Upper lobe of left lung (tissue), 6 donors: ENCODE measurements at regions not wholly inside any gene's neighbourhood (a gene's known extent, or its start where the extent isn't known, plus 50 kb on each side); places are given as distances from the start of the nearest gene placed in this dataset.

Experiments used
- ATAC-seq, 2 donors: fragments of 200-7000 bp; cut with Tn5 transposase; one replicate each; pipeline ENCODE4 v1.9.1; 2022; ENCODE audit warnings: mild to moderate bottlenecking in 2 of 2, moderate library complexity in 2 of 2; ENCODE audit not compliant: low FRiP score in 2 of 2
- DNase-seq, 2 donors: peaks; one replicate each; pipeline ENCODE4 v3.0.0-alpha.2; 2019 to 2020
- H3K27ac ChIP-seq, 4 donors: fragments of 200-600 bp; sonication (generic); one replicate each; pipeline ENCODE4 v1.5.1; 2016 to 2019
- H3K27me3 ChIP-seq, 4 donors: fragments of 200-600 bp; sonication (generic); one replicate each; pipeline ENCODE4 v1.5.1; 2017 to 2019
- H3K36me3 ChIP-seq, 4 donors: fragments of 200-600 bp; sonication (generic); one replicate each; pipeline ENCODE4 v1.5.1; 2016 to 2019
- H3K4me1 ChIP-seq, 4 donors: fragments of 200-600 bp; sonication (generic); one replicate each; pipeline ENCODE4 v1.5.1; 2018 to 2019
- H3K4me3 ChIP-seq, 4 donors: fragments of 200-600 bp; sonication (generic); one replicate each; pipeline ENCODE4 v1.5.1; 2017 to 2019; ENCODE audit warnings: mild to moderate bottlenecking in 2 of 4, moderate library complexity in 1 of 4
- H3K9me3 ChIP-seq, 4 donors: fragments of 200-600 bp; sonication (generic); one replicate each; pipeline ENCODE4 v1.5.1; 2018 to 2019
- CTCF ChIP-seq, 6 experiments: fragments of 450-650 bp in 4 of 6; fragments of 200-600 bp in 2 of 6; sonication (generic) in 2 of 6; IDR thresholded peaks; one replicate each; pipeline ENCODE4 v1.5.1; 2016 to 2019; ENCODE audit warnings: antibody characterized with exemption in 6 of 6
- EP300 ChIP-seq, 4 donors: sonication (generic); formaldehyde crosslinking; IDR thresholded peaks; one replicate each; pipeline ENCODE4 v1.5.1; 2017; ENCODE audit warnings: antibody characterized with exemption in 4 of 4, control low read depth in 2 of 4
- POLR2A ChIP-seq, 4 donors: fragments of 450-650 bp; IDR thresholded peaks; one replicate each; pipeline ENCODE4 v1.5.1; 2016 to 2017; ENCODE audit warnings: antibody characterized with exemption in 4 of 4, mild to moderate bottlenecking in 2 of 4
- POLR2AphosphoS5 ChIP-seq, 2 donors: sonication (generic); formaldehyde crosslinking; IDR thresholded peaks; one replicate each; pipeline ENCODE4 v1.5.1; 2017; ENCODE audit warnings: antibody characterized with exemption in 2 of 2
- WGBS, 2 donors: methylation state at CpG; one replicate each; pipeline ENCODE4 v1.1.5; 2017 to 2018; 5-methylcytosine and 5-hydroxymethylcytosine counted together
- donor health status: DM: no; HTN: no; CAD: no; lungs with moderate emphysema.
- donor health status: DM: no; HTN: yes; CAD: no; lungs with severe emphysema.

- Histone ChIP-seq H3K36me3 (no peaks in the 10 kb centered on the region), H3K4me1 (no peaks in the 10 kb centered on the region), H3K9me3 (no peaks in the 10 kb centered on the region), H3K27ac (no peak overlapping the region), H3K4me3 (no peak overlapping the region), H3K27me3 (no peaks in the 10 kb centered on the region)
- ATAC-seq = no peak
- 79 to 80% methylated on average over 5 of the region's 5 CpGs for WGBS, 2 donors
- DNase-seq = no peak
- TF ChIP-seq POLR2A (IDR thresholded peaks at IDR 0.05) (no peak), EP300 (IDR thresholded peaks at IDR 0.05) (no peak), POLR2AphosphoS5 (IDR thresholded peaks at IDR 0.05) (no peak), CTCF (IDR thresholded peaks at IDR 0.05) (no peak)
These were observed 566.0 kb upstream of the ARGLU1 start for GRCh38 chr13:107133950-107134349.

GRCh38 chr13:107130566-107130965 lies 562.6 kb upstream of the ARGLU1 start:
- WGBS, 2 donors = 68 to 92% methylated on average over 1 of the region's 1 CpG
- H3K4me1 ChIP-seq = no peaks in the 10 kb centered on the region
- H3K9me3 ChIP-seq = no peaks in the 10 kb centered on the region
- ATAC-seq (no peak), DNase-seq (no peak)
- no peak overlapping the region for H3K4me3 ChIP-seq
- no peaks in the 10 kb centered on the region for H3K36me3 ChIP-seq
- H3K27ac ChIP-seq = no peak overlapping the region
- H3K27me3 ChIP-seq = no peaks in the 10 kb centered on the region
- TF ChIP-seq POLR2AphosphoS5 (IDR thresholded peaks at IDR 0.05) = no peak
- TF ChIP-seq EP300 (IDR thresholded peaks at IDR 0.05) = no peak
- TF ChIP-seq POLR2A (IDR thresholded peaks at IDR 0.05) = no peak
- no peak for TF ChIP-seq CTCF (IDR thresholded peaks at IDR 0.05)

- no peaks in the 10 kb centered on the region for H3K9me3 ChIP-seq
- ATAC-seq = no peak
- H3K4me3 ChIP-seq = no peak overlapping the region
- H3K4me1 ChIP-seq = peaks cover 0 to 4% (median 0%) of the 10 kb centered on the region in 4 donors
- TF ChIP-seq EP300 (IDR thresholded peaks at IDR 0.05) = no peak
- no peak for TF ChIP-seq POLR2A (IDR thresholded peaks at IDR 0.05)
- no peak for TF ChIP-seq CTCF (IDR thresholded peaks at IDR 0.05)
- no peak for TF ChIP-seq POLR2AphosphoS5 (IDR thresholded peaks at IDR 0.05)
- no peak for DNase-seq
- H3K36me3 ChIP-seq = no peaks in the 10 kb centered on the region
- no peaks in the 10 kb centered on the region for H3K27me3 ChIP-seq
- H3K27ac ChIP-seq = no peak overlapping the region
- 61% methylated on average over 5 of the region's 5 CpGs for WGBS, 2 donors
These were observed 556.8 kb upstream of the ARGLU1 start for GRCh38 chr13:107124730-107125129.

- Histone ChIP-seq H3K27me3 (no peaks in the 10 kb centered on the region), H3K4me1 (peaks cover 0 to 4% (median 0%) of the 10 kb centered on the region in 4 donors), H3K36me3 (no peaks in the 10 kb centered on the region), H3K27ac (no peak overlapping the region), H3K4me3 (no peak overlapping the region), H3K9me3 (no peaks in the 10 kb centered on the region)
- 0 to 3% methylated on average over 2 of the region's 2 CpGs for WGBS, 2 donors
- TF ChIP-seq EP300 (IDR thresholded peaks at IDR 0.05) = no peak
- no peak for TF ChIP-seq POLR2A (IDR thresholded peaks at IDR 0.05)
- peak; percentile 35 to 63 (median 57) for TF ChIP-seq CTCF (IDR thresholded peaks at IDR 0.05)
- DNase-seq (no peak), ATAC-seq (peak in 1 of 2 donors; percentile 42)
These were observed 556.3 kb upstream of the ARGLU1 start for GRCh38 chr13:107124129-107124718.

GRCh38 chr13:107121793-107122192 lies 553.9 kb upstream of the ARGLU1 start:
- WGBS, 2 donors = 18 to 55% methylated on average over 1 of the region's 1 CpG
- DNase-seq (no peak), ATAC-seq (no peak)
- H3K4me1 ChIP-seq = peaks cover 0 to 4% (median 0%) of the 10 kb centered on the region in 4 donors
- TF ChIP-seq POLR2A (IDR thresholded peaks at IDR 0.05) (no peak), POLR2AphosphoS5 (IDR thresholded peaks at IDR 0.05) (no peak), CTCF (IDR thresholded peaks at IDR 0.05) (no peak), EP300 (IDR thresholded peaks at IDR 0.05) (no peak)
- no peaks in the 10 kb centered on the region for H3K36me3 ChIP-seq
- no peak overlapping the region for H3K4me3 ChIP-seq
- no peak overlapping the region for H3K27ac ChIP-seq
- no peaks in the 10 kb centered on the region for H3K27me3 ChIP-seq
- no peaks in the 10 kb centered on the region for H3K9me3 ChIP-seq
